ENCODE measurements at regions not wholly inside any gene's neighbourhood (a gene's known extent, or its start where the extent isn't known, plus 50 kb on each side); places are given as distances from the start of the nearest gene placed in this dataset.

DNA sequence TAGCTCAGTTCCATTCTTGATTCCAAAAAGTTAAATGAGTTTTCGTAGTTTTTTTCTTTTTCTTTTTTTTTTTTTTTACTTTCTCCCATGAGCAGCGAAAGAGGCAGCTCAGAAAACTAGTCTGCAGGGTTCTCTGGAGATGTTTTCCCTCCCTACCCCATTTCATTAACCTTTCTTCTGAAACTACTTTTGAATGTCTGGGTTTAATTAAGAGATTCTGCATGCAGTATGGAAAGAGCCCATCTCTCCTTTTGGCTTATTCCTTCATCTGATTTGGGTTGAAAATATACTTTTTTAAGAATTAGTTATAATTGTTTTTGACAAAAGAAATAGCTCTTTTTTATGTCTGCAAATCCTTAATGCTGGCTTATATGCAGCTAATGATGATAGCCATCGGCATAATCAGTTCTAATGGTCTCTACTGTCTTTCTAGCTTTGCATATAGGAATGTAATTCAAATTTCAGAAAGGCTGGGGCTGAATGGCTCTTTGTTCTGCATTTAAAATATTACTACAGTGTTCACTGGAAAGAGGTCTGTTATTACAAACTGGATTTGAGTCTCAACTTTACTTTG, 265.3 kb downstream of the FAT3 start:
- dilution Hi-C loops (cut with MboI; ENCODE audit: extremely low pct_ligation_motif_present, low sequenced_read_pairs), result no loop called here
- H3K27me3 ChIP-seq (ENCODE audit: control insufficient read depth, extremely low read depth, insufficient read depth, low read length), result no peaks in the 10 kb centered on the region
- no peaks in the 10 kb centered on the region for H3K79me2 ChIP-seq (ENCODE audit: control insufficient read depth, insufficient read depth, low read length)
- H4K20me1 ChIP-seq (ENCODE audit: control insufficient read depth, extremely low read depth, insufficient read depth, low read length), result no peaks in the 10 kb centered on the region
- no peak overlapping the region for H3K4me3 ChIP-seq (ENCODE audit: control insufficient read depth in 2 of 3, extremely low read depth in 1 of 3, insufficient read depth in 2 of 3, low read depth in 1 of 3, low read length in 3 of 3)
- TF ChIP-seq EZH2 (IDR thresholded peaks at IDR 0.05; ENCODE audit: low read length), result no peak
- no peak for TF ChIP-seq CTCF (optimal IDR thresholded peaks at IDR 0.05 in 1 of 3, IDR thresholded peaks at IDR 0.05 in 1 of 3, conservative IDR thresholded peaks at IDR 0.05 in 1 of 3; ENCODE audit: extremely low read depth in 1 of 3, insufficient read depth in 2 of 3, low read length in 3 of 3)
- no peaks in the 10 kb centered on the region for H3K4me1 ChIP-seq (ENCODE audit: control insufficient read depth, extremely low read depth, insufficient read depth, low read length)
- DNase-seq (ENCODE audit: low read depth, low spot score), result no peak
- H2AFZ ChIP-seq (ENCODE audit: control insufficient read depth, low read length), result no peak overlapping the region
- no peak for FAIRE-seq
- no peak overlapping the region for H3K9ac ChIP-seq (ENCODE audit: control insufficient read depth, extremely low read depth, insufficient read depth, low read length)
- no peak overlapping the region for H3K27ac ChIP-seq (ENCODE audit: control insufficient read depth, insufficient read depth, low read length)
- no peak overlapping the region for H3K4me2 ChIP-seq (ENCODE audit: control insufficient read depth, extremely low read depth, insufficient read depth, low read depth, low read length)
- H3K36me3 ChIP-seq (ENCODE audit: control insufficient read depth in 2 of 2, extremely low read depth in 1 of 2, insufficient read depth in 2 of 2, low read length in 2 of 2), result no peaks in the 10 kb centered on the region
- H3K9me1 ChIP-seq (ENCODE audit: control insufficient read depth, extremely low read depth, insufficient read depth, low read length), result no peaks in the 10 kb centered on the region
- no peaks in the 10 kb centered on the region for H3K9me3 ChIP-seq (ENCODE audit: control insufficient read depth, low read depth, low read length)

GRCh38 chr11:92492372-92492771, 267.8 kb downstream of the FAT3 start:
- Histone ChIP-seq H2AFZ (ENCODE audit: control insufficient read depth, low read length) (no peak overlapping the region), H3K4me3 (ENCODE audit: control insufficient read depth in 2 of 3, extremely low read depth in 1 of 3, insufficient read depth in 2 of 3, low read depth in 1 of 3, low read length in 3 of 3) (no peak overlapping the region), H3K79me2 (ENCODE audit: control insufficient read depth, insufficient read depth, low read length) (no peaks in the 10 kb centered on the region), H3K4me2 (ENCODE audit: control insufficient read depth, extremely low read depth, insufficient read depth, low read depth, low read length) (no peak overlapping the region), H3K27ac (ENCODE audit: control insufficient read depth, insufficient read depth, low read length) (no peak overlapping the region), H3K27me3 (ENCODE audit: control insufficient read depth, extremely low read depth, insufficient read depth, low read length) (no peaks in the 10 kb centered on the region), H3K36me3 (ENCODE audit: control insufficient read depth in 2 of 2, extremely low read depth in 1 of 2, insufficient read depth in 2 of 2, low read length in 2 of 2) (no peaks in the 10 kb centered on the region), H3K9me3 (ENCODE audit: control insufficient read depth, low read depth, low read length) (no peaks in the 10 kb centered on the region), H4K20me1 (ENCODE audit: control insufficient read depth, extremely low read depth, insufficient read depth, low read length) (no peaks in the 10 kb centered on the region), H3K9me1 (ENCODE audit: control insufficient read depth, extremely low read depth, insufficient read depth, low read length) (no peaks in the 10 kb centered on the region), H3K4me1 (ENCODE audit: control insufficient read depth, extremely low read depth, insufficient read depth, low read length) (no peaks in the 10 kb centered on the region), H3K9ac (ENCODE audit: control insufficient read depth, extremely low read depth, insufficient read depth, low read length) (no peak overlapping the region)
- TF ChIP-seq CTCF (optimal IDR thresholded peaks at IDR 0.05 in 1 of 3, IDR thresholded peaks at IDR 0.05 in 1 of 3, conservative IDR thresholded peaks at IDR 0.05 in 1 of 3; ENCODE audit: extremely low read depth in 1 of 3, insufficient read depth in 2 of 3, low read length in 3 of 3) (no peak), EZH2 (IDR thresholded peaks at IDR 0.05; ENCODE audit: low read length) (no peak)
- DNase-seq (ENCODE audit: low read depth, low spot score) (no peak), FAIRE-seq (no peak)
- dilution Hi-C loops (cut with MboI; ENCODE audit: extremely low pct_ligation_motif_present, low sequenced_read_pairs), result no loop called here

All from keratinocyte (primary cell).